ENCODE measurements at regions not wholly inside any gene's neighbourhood (a gene's known extent, or its start where the extent isn't known, plus 50 kb on each side); places are given as distances from the start of the nearest gene placed in this dataset.
"Not testable (repeated sequence)": the region's sequence is repeated elsewhere in the genome, so short reads cannot be mapped to it uniquely, and the experiment has no call there.

GRCh38 chr7:142698429-142698828 is 50.8 kb upstream of the PRSS1 start:
- DNase-seq (ENCODE audit: low read depth) = peak; percentile 9

GRCh38 chr7:142697270-142697669 is 52.0 kb upstream of the PRSS1 start:
- no peak for DNase-seq (ENCODE audit: low read depth)

GRCh38 chr7:142696456-142697179 is 52.7 kb upstream of the PRSS1 start:
- DNase-seq (ENCODE audit: low read depth) = no peak

- DNase-seq (ENCODE audit: low read depth) = no peak
Measured at GRCh38 chr7:142693911-142694310, 55.4 kb upstream of the PRSS1 start.

GRCh38 chr7:142690554-142691182 is 58.6 kb upstream of the PRSS1 start:
- DNase-seq (ENCODE audit: low read depth) = no peak

DNA sequence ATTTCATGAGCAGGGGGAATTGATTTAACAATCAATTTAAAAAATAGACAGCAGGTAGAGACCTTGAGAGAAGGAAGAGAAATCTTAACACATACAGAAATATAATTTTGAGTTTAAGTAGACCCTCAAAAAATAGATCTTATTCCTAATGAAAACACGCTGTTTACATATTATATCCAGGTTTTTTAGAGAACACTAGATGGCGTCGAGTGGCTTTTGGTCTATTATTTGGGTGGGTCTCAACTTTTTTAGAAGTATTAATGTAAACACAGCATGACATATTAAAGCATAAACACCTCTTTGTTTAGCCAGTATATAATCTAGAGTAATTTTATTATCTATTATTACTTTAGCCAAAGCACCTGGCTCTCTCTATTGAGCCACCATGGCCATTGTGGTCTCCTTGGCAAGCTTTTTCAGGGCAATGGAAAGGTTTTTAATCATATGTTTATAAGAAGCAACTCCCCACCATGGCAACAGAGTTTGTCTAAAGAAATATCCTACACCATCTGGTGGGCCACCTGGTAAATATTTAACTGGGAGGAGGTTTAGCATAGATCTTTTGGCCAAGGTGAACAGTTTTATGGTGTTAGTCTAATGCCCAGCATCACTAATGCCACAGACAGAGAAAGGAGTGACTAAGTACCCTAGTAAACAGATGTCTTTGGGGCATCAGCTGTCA is 59.7 kb upstream of the PRSS1 start:
- no peak for DNase-seq (ENCODE audit: low read depth)

- no peak for DNase-seq (ENCODE audit: low read depth)
Measured at GRCh38 chr7:142685877-142686508, 63.3 kb upstream of the PRSS1 start.

DNA sequence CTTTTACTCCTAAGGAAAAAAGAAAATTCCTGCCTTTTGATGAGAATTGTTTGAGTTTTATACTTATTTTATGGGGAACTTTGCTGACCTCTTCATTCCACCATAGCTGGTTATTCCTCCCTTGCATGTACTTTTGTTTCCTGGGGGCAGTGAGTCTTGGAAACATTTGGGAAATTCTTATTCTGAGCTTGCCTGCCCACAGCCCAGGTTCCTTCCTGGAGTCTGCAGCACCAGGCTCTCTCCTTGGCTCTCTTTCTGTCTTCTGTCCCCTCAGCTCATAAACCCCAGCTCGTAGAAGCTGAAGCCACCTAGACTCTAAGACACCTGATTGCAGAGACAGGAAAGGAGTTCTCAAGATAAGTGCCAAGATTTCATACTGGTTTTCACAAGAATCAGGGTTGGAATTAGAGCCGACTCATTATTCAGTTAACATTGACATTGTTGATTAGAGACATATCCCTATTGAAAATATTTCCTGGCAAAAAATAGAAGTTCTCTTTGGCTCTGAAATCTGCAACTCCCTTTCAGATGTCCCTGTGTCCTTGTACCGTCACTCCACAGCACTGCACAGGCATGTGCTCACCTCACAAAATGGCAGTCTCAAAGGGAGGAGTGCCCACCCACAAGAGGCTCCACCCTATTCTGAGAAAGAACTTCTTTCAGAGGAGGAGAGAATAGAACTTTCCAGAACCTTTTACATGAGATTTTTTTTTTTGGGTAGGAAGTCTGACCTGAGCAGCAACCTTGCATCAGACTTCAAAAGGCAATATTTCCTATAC is 67.8 kb upstream of the PRSS1 start:
- DNase-seq (ENCODE audit: low read depth) = no peak

- DNase-seq (ENCODE audit: low read depth) = no peak
Measured at GRCh38 chr7:142671506-142671905, 77.8 kb upstream of the PRSS1 start.

DNA sequence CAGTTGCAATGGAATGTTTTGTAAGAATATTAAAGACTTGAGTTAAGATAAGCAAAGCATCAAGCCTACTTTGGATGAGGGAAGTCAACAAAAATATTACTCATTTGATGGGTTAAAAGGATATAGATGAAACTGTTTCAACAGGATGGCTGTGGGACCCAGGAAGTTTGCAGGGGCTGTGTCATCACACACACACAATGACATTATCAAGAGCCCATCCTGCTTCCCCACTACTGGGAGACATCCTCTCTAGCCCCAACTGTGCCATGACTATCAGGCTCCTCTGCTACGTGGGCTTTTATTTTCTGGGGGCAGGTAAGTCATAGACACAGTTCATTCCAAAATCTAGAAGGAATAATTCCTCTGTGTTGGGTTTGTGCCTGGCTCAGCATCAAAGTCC is 78.8 kb upstream of the PRSS1 start:
- no peak for DNase-seq (ENCODE audit: low read depth)

GRCh38 chr7:142669074-142669654 is 80.1 kb upstream of the PRSS1 start:
- DNase-seq (ENCODE audit: low read depth) = peak; percentile 63

- DNase-seq (ENCODE audit: low read depth) = no peak
Measured at GRCh38 chr7:142668495-142668894, 80.8 kb upstream of the PRSS1 start.

- no peak for DNase-seq (ENCODE audit: low read depth)
Measured at GRCh38 chr7:142657376-142657775, 91.9 kb upstream of the PRSS1 start.

GRCh38 chr7:142654398-142654797 is 94.9 kb upstream of the PRSS1 start:
- peak; percentile 23 for DNase-seq (ENCODE audit: low read depth)

DNA sequence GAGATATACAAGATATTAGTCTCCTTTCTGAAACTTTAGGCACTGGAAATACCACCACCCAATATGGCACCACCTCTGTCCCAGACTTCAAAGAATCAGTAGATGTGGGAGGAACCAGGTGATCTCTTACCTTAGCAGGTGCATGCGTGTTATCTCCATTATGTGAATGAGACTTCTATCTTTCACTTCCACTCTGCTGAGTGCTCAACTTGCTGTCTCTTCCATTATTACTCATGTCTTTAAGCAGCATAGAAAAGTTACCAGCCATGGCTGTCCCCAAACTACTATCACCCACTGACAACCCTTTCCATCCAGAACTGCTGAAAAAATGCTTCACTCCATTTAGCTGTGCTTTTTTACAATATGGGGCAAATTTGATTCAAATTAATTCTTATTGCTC is 101.5 kb upstream of the PRSS1 start:
- no peak for DNase-seq (ENCODE audit: low read depth)

GRCh38 chr7:142646386-142647140 is 102.7 kb upstream of the PRSS1 start:
- no peak for DNase-seq (ENCODE audit: low read depth)

GRCh38 chr7:142645777-142646176 is 103.5 kb upstream of the PRSS1 start:
- peak; percentile 15 for DNase-seq (ENCODE audit: low read depth)

DNA sequence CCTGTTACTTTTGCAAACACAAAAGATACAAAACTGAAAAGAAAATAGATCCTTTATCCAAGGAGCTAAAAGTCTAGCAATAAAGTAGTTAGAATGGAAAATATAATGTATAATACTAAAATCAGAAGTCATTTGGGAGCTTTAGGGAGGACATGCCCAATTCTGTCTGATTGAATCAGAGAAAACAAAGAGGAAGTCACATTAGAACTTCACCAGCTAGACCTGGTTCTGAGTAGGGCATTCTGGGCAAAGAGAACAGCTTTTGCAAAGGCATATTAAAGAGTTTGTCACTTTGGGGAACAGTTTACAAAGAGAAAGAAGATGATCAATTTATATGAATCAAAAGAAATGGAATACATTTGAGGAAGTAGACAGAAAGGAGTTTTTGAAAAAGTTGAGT is 107.0 kb upstream of the PRSS1 start:
- DNase-seq (ENCODE audit: low read depth) = no peak

DNA sequence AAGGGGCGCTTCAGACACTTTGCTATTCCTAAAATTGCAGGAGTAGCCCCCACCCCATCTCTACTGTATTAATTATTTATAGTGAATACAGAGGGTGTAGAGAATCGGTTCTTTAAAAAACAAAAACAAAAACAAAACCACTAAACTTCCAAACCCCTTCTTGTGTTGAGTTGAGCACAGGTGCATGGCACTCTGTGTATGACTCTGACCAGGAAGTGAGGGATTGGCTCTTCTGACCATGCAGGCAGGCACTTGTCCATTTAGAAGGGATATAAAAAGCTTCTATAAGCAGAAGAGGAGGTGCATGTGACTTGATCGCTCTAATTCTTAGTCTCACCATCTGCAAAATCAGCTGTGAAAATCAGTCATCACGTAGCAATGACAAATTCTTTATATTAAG is 108.0 kb upstream of the PRSS1 start:
- DNase-seq (ENCODE audit: low read depth) = not testable (repeated sequence)

- no peak for DNase-seq (ENCODE audit: low read depth)
Measured at GRCh38 chr7:142638581-142638980, 110.7 kb upstream of the PRSS1 start.

DNA sequence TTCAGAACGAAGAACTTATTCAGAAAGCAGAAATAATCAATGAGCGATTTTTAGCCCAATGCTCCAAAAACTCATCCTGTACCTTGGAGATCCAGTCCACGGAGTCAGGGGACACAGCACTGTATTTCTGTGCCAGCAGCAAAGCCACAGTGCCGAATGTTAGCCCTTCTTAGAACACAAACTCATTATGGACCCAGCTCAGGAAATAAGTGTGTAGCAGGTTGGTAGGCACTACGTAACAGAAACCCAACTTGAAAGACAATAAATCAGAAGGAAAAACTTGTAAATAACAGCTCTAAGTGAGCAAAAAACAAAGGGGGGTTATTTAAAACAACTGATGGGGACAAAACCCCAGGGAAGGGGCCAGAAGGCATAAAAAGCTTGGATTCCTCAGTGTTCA is 112.0 kb upstream of the PRSS1 start:
- DNase-seq (ENCODE audit: low read depth) = no peak

Data from LHCN-M2 (cell line).